ENCODE measurements at regions not wholly inside any gene's neighbourhood (a gene's known extent, or its start where the extent isn't known, plus 50 kb on each side); places are given as distances from the start of the nearest gene placed in this dataset.

- no peak overlapping the region for H3K4me3 ChIP-seq (ENCODE audit: low read depth, low read length)
- peaks cover 6% of the 10 kb centered on the region for H3K79me2 ChIP-seq
- H3K27ac ChIP-seq, result no peak overlapping the region
- no peak overlapping the region for H3K9ac ChIP-seq
- H3K27me3 ChIP-seq (ENCODE audit: control insufficient read depth, insufficient read depth, low read length), result no peaks in the 10 kb centered on the region
- H3K4me2 ChIP-seq (ENCODE audit: low read length), result no peak overlapping the region
- H3K4me1 ChIP-seq, result no peaks in the 10 kb centered on the region
- H3K36me3 ChIP-seq (ENCODE audit: control insufficient read depth, insufficient read depth, low read length), result no peaks in the 10 kb centered on the region
- H2AFZ ChIP-seq, result no peak overlapping the region
- no peaks in the 10 kb centered on the region for H3K9me3 ChIP-seq (ENCODE audit: control insufficient read depth, low read length)
- TF ChIP-seq, protein P1, sequence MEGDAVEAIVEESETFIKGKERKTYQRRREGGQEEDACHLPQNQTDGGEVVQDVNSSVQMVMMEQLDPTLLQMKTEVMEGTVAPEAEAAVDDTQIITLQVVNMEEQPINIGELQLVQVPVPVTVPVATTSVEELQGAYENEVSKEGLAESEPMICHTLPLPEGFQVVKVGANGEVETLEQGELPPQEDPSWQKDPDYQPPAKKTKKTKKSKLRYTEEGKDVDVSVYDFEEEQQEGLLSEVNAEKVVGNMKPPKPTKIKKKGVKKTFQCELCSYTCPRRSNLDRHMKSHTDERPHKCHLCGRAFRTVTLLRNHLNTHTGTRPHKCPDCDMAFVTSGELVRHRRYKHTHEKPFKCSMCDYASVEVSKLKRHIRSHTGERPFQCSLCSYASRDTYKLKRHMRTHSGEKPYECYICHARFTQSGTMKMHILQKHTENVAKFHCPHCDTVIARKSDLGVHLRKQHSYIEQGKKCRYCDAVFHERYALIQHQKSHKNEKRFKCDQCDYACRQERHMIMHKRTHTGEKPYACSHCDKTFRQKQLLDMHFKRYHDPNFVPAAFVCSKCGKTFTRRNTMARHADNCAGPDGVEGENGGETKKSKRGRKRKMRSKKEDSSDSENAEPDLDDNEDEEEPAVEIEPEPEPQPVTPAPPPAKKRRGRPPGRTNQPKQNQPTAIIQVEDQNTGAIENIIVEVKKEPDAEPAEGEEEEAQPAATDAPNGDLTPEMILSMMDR (IDR thresholded peaks at IDR 0.05), result no peak
These were observed 80.1 kb downstream of the PTPRS start for GRCh38 chr19:5260381-5260967.

GRCh38 chr19:5259750-5260149 is 80.9 kb downstream of the PTPRS start:
- H3K4me3 ChIP-seq (ENCODE audit: low read depth, low read length), result no peak overlapping the region
- H3K27me3 ChIP-seq (ENCODE audit: control insufficient read depth, insufficient read depth, low read length), result no peaks in the 10 kb centered on the region
- H3K9me3 ChIP-seq (ENCODE audit: control insufficient read depth, low read length), result no peaks in the 10 kb centered on the region
- peaks cover 6% of the 10 kb centered on the region for H3K79me2 ChIP-seq
- H3K27ac ChIP-seq, result no peak overlapping the region
- H3K4me1 ChIP-seq, result no peaks in the 10 kb centered on the region
- no peaks in the 10 kb centered on the region for H3K36me3 ChIP-seq (ENCODE audit: control insufficient read depth, insufficient read depth, low read length)
- no peak overlapping the region for H2AFZ ChIP-seq
- TF ChIP-seq, protein P1 (IDR thresholded peaks at IDR 0.05), result no peak
- H3K9ac ChIP-seq, result no peak overlapping the region
- H3K4me2 ChIP-seq (ENCODE audit: low read length), result no peak overlapping the region

DNA sequence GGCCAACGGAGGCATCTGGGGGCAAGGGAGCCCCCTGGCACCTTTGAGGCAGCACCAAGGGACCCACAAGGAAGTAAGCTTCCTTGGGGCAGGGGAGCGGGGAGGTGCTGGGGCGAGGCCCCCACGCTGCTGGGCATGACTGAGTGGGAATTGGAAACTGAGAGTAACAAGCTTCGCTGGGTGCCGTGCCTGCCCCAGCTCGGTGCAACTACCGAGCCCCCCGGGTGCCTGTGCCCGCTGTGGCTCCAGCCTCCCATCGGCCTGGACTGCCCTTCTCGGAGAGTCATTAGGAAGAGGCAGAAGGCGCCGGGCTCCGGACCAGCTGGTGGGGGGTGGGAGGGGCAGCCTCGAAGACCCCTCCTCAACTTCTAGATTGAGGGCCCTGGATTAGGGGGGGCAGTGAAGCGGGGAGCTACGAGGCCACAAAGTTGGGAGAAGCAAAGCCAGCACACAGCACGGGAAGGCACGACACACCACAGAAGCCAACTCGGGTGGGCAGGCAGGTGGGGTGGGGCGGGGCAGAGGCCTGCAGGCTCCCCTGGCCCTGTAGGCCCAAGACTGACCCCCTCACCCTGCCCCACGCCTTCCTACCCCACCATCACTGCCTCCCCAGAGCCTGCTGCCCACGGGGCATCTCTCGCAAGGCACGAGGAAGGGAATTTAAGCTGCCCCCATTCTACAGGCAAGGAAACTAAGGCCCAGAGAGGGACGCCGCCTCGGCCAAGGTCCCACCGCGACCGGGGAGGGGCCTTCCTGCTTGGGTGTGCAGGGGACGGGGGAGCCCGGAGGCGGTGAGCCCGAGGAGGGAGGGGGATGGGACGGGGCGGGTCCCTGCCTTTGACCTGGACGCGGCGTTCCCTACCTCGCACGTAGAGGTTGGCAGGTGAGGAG is 83.2 kb downstream of the PTPRS start:
- peaks cover 3% of the 10 kb centered on the region for H3K79me2 ChIP-seq
- no peaks in the 10 kb centered on the region for H3K4me1 ChIP-seq
- H3K4me3 ChIP-seq (ENCODE audit: low read depth, low read length), result no peak overlapping the region
- no peaks in the 10 kb centered on the region for H3K9me3 ChIP-seq (ENCODE audit: control insufficient read depth, low read length)
- H3K4me2 ChIP-seq (ENCODE audit: low read length), result no peak overlapping the region
- H3K9ac ChIP-seq, result no peak overlapping the region
- H3K27ac ChIP-seq, result no peak overlapping the region
- H3K27me3 ChIP-seq (ENCODE audit: control insufficient read depth, insufficient read depth, low read length), result no peaks in the 10 kb centered on the region
- no peaks in the 10 kb centered on the region for H3K36me3 ChIP-seq (ENCODE audit: control insufficient read depth, insufficient read depth, low read length)
- TF ChIP-seq, protein P1 (IDR thresholded peaks at IDR 0.05), result no peak
- H2AFZ ChIP-seq, result no peak overlapping the region

GRCh38 chr19:5255602-5256231 is 84.9 kb downstream of the PTPRS start:
- H3K27me3 ChIP-seq (ENCODE audit: control insufficient read depth, insufficient read depth, low read length), result no peaks in the 10 kb centered on the region
- H3K9ac ChIP-seq, result no peak overlapping the region
- no peak overlapping the region for H3K27ac ChIP-seq
- no peaks in the 10 kb centered on the region for H3K36me3 ChIP-seq (ENCODE audit: control insufficient read depth, insufficient read depth, low read length)
- H3K4me3 ChIP-seq (ENCODE audit: low read depth, low read length), result no peak overlapping the region
- peaks cover 3% of the 10 kb centered on the region for H3K79me2 ChIP-seq
- no peak overlapping the region for H2AFZ ChIP-seq
- H3K4me2 ChIP-seq (ENCODE audit: low read length), result no peak overlapping the region
- no peaks in the 10 kb centered on the region for H3K4me1 ChIP-seq
- TF ChIP-seq, protein P1 (IDR thresholded peaks at IDR 0.05), result no peak
- no peaks in the 10 kb centered on the region for H3K9me3 ChIP-seq (ENCODE audit: control insufficient read depth, low read length)

Data from parathyroid adenoma (tissue), 2 donors.